WI38 (cell line): ENCODE measurements at regions not wholly inside any gene's neighbourhood (a gene's known extent, or its start where the extent isn't known, plus 50 kb on each side); places are given as distances from the start of the nearest gene placed in this dataset.
"Not testable (repeated sequence)": the region's sequence is repeated elsewhere in the genome, so short reads cannot be mapped to it uniquely, and the experiment has no call there.

Experiments used
- H3K4me3 ChIP-seq: 2 replicates; pipeline ENCODE4 v1.5.1; 2011; ENCODE audit warnings: low read depth, mild to moderate bottlenecking, control low read depth, low read length
- TF ChIP-seq, protein P1 (sequence below): IDR thresholded peaks from 2 replicates; pipeline ENCODE4 v1.5.1; 2012; ENCODE audit warnings: low read depth, mild to moderate bottlenecking, control low read depth, low read length

DNA sequence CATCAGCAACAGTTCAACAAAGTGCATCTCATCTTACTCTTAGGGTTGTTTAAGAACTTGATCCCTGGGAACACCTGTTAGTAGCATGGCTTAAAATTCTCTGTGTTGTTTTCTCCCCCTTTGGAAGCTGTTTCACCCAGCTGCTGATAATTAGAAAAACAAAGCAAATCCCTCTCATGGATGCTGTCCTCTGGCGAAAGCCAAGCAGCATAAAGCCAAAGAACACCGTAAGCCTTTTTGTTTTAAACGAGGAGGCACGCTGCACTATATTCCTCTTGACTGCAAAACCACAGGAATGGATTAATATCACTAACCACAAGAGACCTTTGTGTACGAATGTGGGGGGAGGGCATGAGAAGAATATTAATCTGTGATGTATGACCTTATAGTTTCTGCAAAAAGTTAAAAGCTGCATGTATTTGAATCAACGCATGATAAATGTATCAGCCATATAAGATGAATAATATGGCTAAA lies 923.2 kb downstream of the LTN1 start:
- H3K4me3 ChIP-seq, result no peak overlapping the region
- TF ChIP-seq, protein P1, sequence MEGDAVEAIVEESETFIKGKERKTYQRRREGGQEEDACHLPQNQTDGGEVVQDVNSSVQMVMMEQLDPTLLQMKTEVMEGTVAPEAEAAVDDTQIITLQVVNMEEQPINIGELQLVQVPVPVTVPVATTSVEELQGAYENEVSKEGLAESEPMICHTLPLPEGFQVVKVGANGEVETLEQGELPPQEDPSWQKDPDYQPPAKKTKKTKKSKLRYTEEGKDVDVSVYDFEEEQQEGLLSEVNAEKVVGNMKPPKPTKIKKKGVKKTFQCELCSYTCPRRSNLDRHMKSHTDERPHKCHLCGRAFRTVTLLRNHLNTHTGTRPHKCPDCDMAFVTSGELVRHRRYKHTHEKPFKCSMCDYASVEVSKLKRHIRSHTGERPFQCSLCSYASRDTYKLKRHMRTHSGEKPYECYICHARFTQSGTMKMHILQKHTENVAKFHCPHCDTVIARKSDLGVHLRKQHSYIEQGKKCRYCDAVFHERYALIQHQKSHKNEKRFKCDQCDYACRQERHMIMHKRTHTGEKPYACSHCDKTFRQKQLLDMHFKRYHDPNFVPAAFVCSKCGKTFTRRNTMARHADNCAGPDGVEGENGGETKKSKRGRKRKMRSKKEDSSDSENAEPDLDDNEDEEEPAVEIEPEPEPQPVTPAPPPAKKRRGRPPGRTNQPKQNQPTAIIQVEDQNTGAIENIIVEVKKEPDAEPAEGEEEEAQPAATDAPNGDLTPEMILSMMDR, result no peak

DNA sequence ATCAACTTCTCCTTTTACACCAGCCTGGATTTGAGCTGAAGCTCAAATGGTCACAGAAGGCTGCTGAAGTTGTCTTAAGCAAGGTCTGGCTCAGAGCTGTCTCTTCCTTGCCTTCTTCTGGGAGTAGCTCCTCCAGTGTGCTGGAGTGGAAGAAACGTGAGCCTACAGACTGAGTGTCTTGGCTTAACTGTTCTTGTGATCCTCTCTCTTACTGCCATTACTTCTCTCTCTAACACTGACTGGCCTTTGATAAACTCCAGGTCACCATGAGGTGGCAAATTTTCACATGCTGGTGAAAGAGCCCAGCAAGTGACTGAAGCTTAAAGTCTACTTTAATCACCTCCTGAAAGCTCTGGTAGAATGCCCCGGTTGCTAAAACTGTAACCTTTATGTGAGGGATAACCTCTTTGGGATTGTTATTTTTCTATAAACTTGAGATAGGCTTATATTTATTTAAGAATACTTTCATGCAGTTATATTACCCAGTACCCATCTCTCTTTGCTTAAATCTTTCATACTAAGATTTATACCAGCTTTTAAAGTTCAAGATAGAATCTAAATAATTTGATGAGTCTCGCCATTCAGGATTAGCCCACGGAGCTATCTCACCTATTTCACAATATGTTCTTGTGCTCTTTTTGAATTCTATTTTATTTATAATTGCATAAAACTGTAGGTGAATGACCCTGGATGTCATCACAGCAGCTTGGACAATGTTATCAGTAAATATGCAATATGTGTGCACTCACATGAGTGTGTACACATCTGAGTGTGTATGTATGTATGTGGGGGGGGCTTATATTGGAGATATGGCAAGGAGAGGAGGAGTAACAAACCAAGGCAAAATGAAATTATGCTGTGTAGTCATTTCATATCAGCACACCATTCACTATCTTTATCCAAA lies 924.0 kb downstream of the LTN1 start:
- TF ChIP-seq, protein P1, result no peak
- H3K4me3 ChIP-seq, result no peak overlapping the region

GRCh38 chr21:28066596-28067387 lies 925.9 kb downstream of the LTN1 start:
- H3K4me3 ChIP-seq, result no peak overlapping the region
- TF ChIP-seq, protein P1, result no peak

DNA sequence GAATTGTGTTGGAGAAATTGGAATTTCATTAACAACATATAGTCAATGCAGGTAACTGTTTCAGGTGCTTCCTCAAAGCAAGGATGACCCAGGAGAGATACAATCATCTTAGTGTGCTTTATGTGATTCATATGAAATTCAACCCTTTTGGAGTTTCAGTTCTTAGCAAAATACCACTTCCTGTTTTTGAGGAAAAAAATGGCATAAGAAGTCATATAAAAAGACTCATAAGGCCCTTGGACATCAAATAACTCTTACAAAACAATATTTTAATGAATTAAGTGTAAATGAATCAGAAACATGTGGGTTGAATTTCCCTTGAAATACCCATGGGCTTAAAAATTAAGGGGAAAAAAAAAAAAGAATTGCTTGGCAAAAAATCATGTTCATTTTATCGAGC lies 926.6 kb downstream of the LTN1 start:
- TF ChIP-seq, protein P1, result no peak
- no peak overlapping the region for H3K4me3 ChIP-seq

- TF ChIP-seq, protein P1, result no peak
- H3K4me3 ChIP-seq, result no peak overlapping the region
These were observed 929.1 kb downstream of the LTN1 start for GRCh38 chr21:28063241-28064216.

GRCh38 chr21:28052956-28053355 lies 939.7 kb downstream of the LTN1 start:
- not testable (repeated sequence) for H3K4me3 ChIP-seq

DNA sequence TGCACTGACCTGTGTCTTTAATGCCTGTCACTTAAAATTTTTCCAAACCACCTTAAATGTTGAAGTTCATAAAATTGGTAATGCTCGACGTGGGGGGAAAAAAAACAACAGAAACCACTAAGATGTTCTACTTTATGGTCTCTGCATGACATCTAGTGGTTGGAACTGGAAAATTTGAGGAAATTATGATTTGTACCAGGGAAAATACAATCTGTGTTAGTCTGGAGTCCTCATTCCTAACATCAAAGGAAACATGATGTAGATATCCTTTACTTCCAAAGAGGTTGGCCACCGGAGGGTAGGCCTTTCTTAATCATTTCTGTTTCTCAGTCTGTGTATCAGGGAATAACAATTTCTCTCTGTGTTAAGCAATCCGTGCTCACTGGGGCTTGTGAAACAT lies 941.0 kb downstream of the LTN1 start:
- H3K4me3 ChIP-seq, result not testable (repeated sequence)

DNA sequence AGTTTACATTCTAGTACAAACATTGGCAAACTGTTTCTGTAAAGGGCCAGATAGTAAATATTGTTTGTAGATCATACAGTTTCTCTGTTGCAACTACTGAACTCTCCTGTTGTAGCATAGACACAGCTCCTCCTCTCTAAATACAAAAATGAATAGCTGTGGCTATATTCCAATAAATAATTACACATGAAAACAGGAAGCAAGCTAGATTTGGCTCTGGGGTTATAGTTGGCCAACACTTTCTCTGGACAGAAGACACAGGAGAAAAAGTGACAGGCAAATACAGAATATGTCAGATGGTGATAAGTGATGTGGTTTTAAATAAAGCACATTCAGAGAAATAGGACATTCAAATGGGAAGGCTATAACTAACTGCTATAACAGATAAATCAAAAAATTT lies 957.0 kb downstream of the LTN1 start:
- H3K4me3 ChIP-seq, result not testable (repeated sequence)

GRCh38 chr21:28034916-28035315 lies 957.8 kb downstream of the LTN1 start:
- not testable (repeated sequence) for H3K4me3 ChIP-seq

DNA sequence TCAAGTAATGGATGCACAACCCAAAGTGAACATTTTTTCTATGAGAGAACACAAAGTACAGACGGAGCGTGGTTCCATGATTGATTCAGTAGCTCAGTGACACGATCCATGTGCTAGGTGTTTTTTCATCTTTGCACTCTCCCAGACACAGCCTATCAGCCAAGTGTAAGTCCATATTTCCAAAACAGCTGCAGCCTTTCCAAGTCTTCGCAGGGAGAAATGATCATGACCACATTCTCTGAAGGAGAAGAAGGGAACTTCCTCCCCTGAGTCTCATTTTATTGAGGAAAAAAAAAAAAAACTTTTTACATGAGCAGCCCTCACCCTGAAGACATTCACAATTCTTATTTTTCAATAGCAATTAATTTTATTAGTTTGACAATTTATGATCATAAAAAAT lies 958.3 kb downstream of the LTN1 start:
- not testable (repeated sequence) for H3K4me3 ChIP-seq

DNA sequence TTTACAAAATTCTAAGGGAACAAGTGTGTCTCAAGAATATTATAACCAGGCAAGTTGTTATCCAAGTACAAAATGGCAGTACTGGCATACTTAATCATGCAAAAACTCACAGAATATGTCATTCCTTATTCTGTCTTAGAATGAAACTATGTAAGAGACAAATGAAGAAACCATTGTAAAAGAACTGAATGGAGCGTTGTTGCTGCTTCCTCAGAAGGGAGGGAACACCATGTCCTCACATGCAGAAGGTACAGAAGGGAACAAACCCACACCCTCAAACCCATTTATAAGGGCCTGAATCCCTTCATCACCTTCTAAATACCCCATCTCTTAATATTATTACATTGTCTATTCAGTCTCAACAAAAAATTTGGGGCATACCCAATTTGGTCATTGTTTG lies 960.0 kb downstream of the LTN1 start:
- not testable (repeated sequence) for H3K4me3 ChIP-seq

DNA sequence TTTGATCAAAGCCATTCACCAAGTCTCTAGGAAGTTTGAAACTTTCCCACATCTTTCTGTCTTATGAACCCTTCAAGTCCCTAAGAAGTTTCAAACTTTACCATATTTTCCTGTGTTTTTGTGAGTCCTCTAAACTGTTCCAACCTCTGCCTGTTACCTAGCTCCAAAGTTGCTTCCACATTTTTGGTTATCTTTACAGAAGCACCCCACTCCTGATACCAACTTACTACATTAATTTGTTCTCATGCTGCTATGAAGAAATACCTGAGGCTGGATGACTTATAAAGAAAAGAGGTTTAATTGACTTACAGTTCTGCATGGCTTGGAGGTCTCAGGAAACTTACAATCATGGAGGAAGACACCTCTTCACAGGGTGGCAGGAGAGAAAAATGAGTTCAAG lies 961.6 kb downstream of the LTN1 start:
- not testable (repeated sequence) for H3K4me3 ChIP-seq
